ENCODE measurements at regions not wholly inside any gene's neighbourhood (a gene's known extent, or its start where the extent isn't known, plus 50 kb on each side); places are given as distances from the start of the nearest gene placed in this dataset.

DNA sequence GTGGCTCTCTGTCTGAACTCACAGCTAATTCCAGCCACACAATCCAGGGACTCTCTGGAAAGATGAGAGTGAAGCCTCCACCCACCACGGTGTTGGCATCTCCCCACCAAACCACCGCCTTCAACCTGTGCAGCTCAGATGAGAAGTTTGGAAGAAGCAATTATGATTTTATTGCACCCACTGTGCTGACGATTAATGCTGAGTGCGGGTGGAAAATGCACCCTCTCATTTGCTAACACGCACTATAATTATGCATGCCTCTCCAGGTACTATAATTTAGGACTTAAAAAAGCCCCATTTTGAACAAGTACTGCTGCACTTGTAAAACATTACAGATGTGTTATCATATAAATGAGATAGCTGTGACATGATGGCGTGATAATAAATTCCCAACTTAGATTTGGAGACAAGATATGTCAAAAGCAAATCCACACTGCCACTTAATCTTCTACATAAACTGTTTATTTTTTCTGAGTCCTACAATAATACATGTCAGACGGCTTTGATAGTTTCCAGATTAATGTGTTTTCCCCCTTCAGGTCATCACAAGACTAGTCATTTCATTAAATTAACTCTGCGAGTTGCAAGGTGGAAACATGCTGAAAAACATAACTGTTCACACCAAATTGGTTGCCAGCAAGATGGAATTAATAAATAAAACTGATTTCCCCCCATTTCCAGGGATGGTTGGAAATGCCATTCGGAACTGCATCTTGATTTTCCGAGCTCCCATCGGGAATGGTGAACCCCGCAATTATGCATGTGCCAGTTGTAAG is 466.5 kb upstream of the MAF start:
- CTCF ChIA-PET: no interaction called here
- no peak for DNase-seq
- Mint-ChIP-seq H3K27ac (no peak overlapping the region), H3K27me3 (no peaks in the 10 kb centered on the region), H3K9me3 (no peaks in the 10 kb centered on the region), H3K4me1 (no peaks in the 10 kb centered on the region), H3K36me3 (ENCODE audit: low read depth) (no peaks in the 10 kb centered on the region), H3K4me3 (no peak overlapping the region)
- POLR2A ChIA-PET: no interaction called here

GRCh38 chr16:80065541-80065940 is 465.0 kb upstream of the MAF start:
- DNase-seq: no peak
- no peaks in the 10 kb centered on the region for H3K9me3 Mint-ChIP-seq
- no peak overlapping the region for H3K27ac Mint-ChIP-seq
- H3K36me3 Mint-ChIP-seq (ENCODE audit: low read depth): no peaks in the 10 kb centered on the region
- CTCF ChIA-PET: no interaction called here
- H3K27me3 Mint-ChIP-seq: no peaks in the 10 kb centered on the region
- POLR2A ChIA-PET: no interaction called here
- H3K4me1 Mint-ChIP-seq: no peaks in the 10 kb centered on the region
- H3K4me3 Mint-ChIP-seq: no peak overlapping the region

DNA sequence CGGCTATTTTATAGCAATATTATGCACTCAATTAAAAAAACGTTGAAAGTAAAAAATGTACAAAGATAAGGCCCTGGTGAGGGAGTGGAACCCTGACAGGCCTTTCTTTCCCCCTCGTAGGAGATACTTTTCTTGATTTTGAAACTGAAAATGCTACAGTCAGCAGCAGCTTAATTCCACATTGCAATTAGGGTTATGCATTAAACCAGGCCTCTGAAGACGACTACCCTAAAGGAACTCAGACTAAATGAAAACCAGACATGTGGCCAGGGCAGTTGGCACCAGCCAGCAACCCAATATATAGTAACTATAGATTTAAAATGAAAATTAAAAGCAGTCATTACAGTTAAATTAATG is 463.2 kb upstream of the MAF start:
- no peak for DNase-seq
- no peak overlapping the region for H3K27ac Mint-ChIP-seq
- no peaks in the 10 kb centered on the region for H3K9me3 Mint-ChIP-seq
- CTCF ChIA-PET: interaction anchor here (0.9 kb wide), 1 partner anchor 32 kb away, joined by 3 read pairs; no protein-coding TSS in a partner anchor
- no peaks in the 10 kb centered on the region for H3K36me3 Mint-ChIP-seq (ENCODE audit: low read depth)
- POLR2A ChIA-PET: interaction anchor here (0.7 kb wide), 1 partner anchor 236 kb away, joined by 4 read pairs; no protein-coding TSS in a partner anchor
- no peaks in the 10 kb centered on the region for H3K27me3 Mint-ChIP-seq
- H3K4me1 Mint-ChIP-seq: no peaks in the 10 kb centered on the region
- H3K4me3 Mint-ChIP-seq: no peak overlapping the region

DNA sequence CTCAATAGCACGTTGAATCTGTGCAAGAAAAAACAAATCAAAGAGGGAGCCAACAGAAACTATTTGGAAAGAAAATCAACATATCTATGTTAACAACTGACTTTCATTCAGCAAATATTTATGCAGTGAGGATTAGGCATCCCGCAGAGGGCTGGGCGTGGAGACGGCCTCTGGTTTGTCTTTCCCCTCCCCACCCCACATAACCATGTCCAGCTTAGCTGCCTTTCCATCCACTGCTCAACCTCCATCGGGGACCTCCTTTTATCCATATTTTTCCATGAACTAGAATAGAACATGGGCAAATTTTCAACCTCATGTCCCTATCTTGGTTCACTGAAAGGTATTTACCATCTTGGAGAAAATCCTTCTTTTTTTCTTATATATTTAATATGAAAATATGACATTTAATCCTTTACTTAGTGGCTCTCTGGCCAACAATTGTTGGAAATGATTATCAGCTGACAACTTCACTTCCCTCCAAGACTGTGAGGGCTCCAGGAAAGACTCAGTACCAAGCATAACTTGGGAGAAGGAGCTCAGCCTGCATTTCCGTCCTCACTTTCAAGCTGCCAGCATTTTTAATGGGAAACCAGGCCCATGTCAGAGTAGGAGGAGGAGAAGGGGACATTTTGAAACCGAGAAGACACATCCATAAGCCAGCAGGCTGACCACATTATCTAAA is 462.6 kb upstream of the MAF start:
- Mint-ChIP-seq H3K4me3 (no peak overlapping the region), H3K27ac (no peak overlapping the region), H3K4me1 (no peaks in the 10 kb centered on the region), H3K9me3 (no peaks in the 10 kb centered on the region), H3K27me3 (no peaks in the 10 kb centered on the region), H3K36me3 (ENCODE audit: low read depth) (no peaks in the 10 kb centered on the region)
- no peak for DNase-seq
- CTCF ChIA-PET: interaction anchor here (0.9 kb wide), 1 partner anchor 31 kb away, joined by 3 read pairs; no protein-coding TSS in a partner anchor
- POLR2A ChIA-PET: interaction anchor here (0.7 kb wide), 1 partner anchor 235 kb away, joined by 4 read pairs; no protein-coding TSS in a partner anchor

- no peak overlapping the region for H3K27ac Mint-ChIP-seq
- H3K9me3 Mint-ChIP-seq: no peaks in the 10 kb centered on the region
- ChIA-PET POLR2A (no interaction called here), CTCF (no interaction called here)
- DNase-seq: no peak
- H3K4me3 Mint-ChIP-seq: no peak overlapping the region
- H3K27me3 Mint-ChIP-seq: no peaks in the 10 kb centered on the region
- no peaks in the 10 kb centered on the region for H3K4me1 Mint-ChIP-seq
- H3K36me3 Mint-ChIP-seq (ENCODE audit: low read depth): no peaks in the 10 kb centered on the region
These were observed 462.0 kb upstream of the MAF start for GRCh38 chr16:80062361-80063030.

GRCh38 chr16:80060470-80060869 is 459.9 kb upstream of the MAF start:
- POLR2A ChIA-PET: no interaction called here
- Mint-ChIP-seq H3K9me3 (no peaks in the 10 kb centered on the region), H3K4me3 (no peak overlapping the region), H3K36me3 (ENCODE audit: low read depth) (no peaks in the 10 kb centered on the region), H3K27me3 (no peaks in the 10 kb centered on the region), H3K4me1 (no peaks in the 10 kb centered on the region), H3K27ac (no peak overlapping the region)
- CTCF ChIA-PET: interaction anchor here (0.7 kb wide), 1 partner anchor 10 kb away, joined by 4 read pairs; no protein-coding TSS in a partner anchor
- no peak for DNase-seq

DNA sequence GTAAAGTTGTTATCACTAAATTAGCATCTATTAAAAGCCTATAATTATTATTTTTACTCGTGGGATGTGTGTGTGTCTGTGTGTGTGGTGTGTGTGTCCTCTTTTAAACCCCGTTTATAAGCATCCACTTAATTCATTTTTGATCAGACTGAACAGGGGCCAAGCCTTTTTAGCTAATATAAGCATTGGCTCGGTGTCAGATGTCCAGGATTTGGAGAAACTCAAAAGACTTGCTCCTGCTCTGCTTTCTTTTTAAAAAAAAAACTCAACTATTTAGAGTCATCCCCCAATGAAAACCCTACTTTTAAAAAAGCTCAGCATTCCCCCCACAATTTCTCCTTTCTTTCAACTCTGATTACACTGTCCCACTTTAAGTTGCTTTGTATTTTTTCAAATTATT is 459.3 kb upstream of the MAF start:
- Mint-ChIP-seq H3K36me3 (ENCODE audit: low read depth) (no peaks in the 10 kb centered on the region), H3K9me3 (no peaks in the 10 kb centered on the region), H3K27me3 (no peaks in the 10 kb centered on the region), H3K4me3 (no peak overlapping the region), H3K27ac (no peak overlapping the region), H3K4me1 (no peaks in the 10 kb centered on the region)
- CTCF ChIA-PET: no interaction called here
- no peak for DNase-seq
- POLR2A ChIA-PET: no interaction called here

DNA sequence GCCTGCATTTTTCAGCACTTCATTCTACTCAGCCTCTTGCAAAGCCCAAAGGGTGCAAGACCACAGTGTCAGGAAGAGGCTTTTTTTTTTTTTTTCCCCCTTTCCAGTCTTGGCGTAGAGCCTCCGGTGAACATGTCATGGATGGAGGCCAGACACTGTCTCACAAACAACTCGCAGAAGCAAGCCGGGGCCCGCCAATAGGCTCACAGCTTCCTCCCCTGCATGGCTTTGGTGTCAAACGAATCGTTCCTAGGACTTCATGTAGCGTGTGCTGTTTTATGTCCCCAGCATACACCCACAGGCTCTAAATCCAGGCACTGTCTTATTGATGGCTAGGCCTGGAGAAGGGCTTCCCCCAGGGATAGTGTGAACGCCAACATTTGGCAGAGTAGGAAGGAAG is 457.7 kb upstream of the MAF start:
- no peaks in the 10 kb centered on the region for H3K9me3 Mint-ChIP-seq
- no peaks in the 10 kb centered on the region for H3K27me3 Mint-ChIP-seq
- no peak for DNase-seq
- POLR2A ChIA-PET: no interaction called here
- H3K4me1 Mint-ChIP-seq: no peaks in the 10 kb centered on the region
- no peak overlapping the region for H3K4me3 Mint-ChIP-seq
- no peak overlapping the region for H3K27ac Mint-ChIP-seq
- CTCF ChIA-PET: no interaction called here
- H3K36me3 Mint-ChIP-seq (ENCODE audit: low read depth): no peaks in the 10 kb centered on the region

- Mint-ChIP-seq H3K4me1 (no peaks in the 10 kb centered on the region), H3K27ac (no peak overlapping the region), H3K36me3 (ENCODE audit: low read depth) (no peaks in the 10 kb centered on the region), H3K9me3 (no peaks in the 10 kb centered on the region), H3K27me3 (no peaks in the 10 kb centered on the region), H3K4me3 (no peak overlapping the region)
- CTCF ChIA-PET: no interaction called here
- POLR2A ChIA-PET: no interaction called here
- DNase-seq: no peak
These were observed 455.8 kb upstream of the MAF start for GRCh38 chr16:80056324-80056723.

DNA sequence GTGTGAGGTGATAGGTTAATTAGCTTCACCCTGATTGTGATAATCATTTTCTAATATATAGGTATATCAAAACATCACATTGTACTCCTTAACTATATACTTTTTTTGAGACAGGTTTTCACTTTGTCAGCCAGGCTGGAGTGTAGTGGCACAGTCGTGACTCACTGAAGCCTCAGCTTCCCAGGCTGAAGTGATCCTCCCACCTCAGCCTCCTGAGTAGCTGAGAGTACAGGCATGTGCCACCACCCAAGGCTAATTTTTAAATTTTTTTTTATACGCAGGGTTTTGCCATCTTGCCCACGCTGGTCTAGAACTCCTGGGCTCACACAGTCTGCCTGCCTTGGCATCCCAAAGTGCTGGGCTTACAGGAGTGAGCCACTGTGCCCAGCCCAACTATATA is 455.3 kb upstream of the MAF start:
- no peak overlapping the region for H3K4me3 Mint-ChIP-seq
- H3K27ac Mint-ChIP-seq: no peak overlapping the region
- H3K9me3 Mint-ChIP-seq: no peaks in the 10 kb centered on the region
- H3K36me3 Mint-ChIP-seq (ENCODE audit: low read depth): no peaks in the 10 kb centered on the region
- H3K27me3 Mint-ChIP-seq: no peaks in the 10 kb centered on the region
- no peak for DNase-seq
- POLR2A ChIA-PET: no interaction called here
- CTCF ChIA-PET: no interaction called here
- no peaks in the 10 kb centered on the region for H3K4me1 Mint-ChIP-seq

DNA sequence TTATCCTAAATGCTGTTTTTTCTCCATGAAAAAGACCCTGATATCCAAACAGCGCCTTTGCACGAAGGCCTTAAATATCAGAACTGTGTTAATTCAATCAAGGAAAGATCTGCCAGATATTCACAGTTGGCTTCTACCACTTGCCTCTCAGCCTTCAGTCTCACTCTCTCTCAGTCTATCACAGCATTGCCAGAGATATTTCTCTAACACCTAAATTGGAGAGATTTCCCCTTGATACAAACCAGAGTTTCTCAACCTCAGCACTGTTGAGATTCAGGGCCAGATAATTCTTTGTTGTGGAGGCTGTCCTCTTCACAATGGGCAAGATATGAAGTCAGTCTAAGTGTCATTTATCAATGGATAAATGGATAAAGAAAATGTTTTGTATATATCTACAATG is 454.1 kb upstream of the MAF start:
- Mint-ChIP-seq H3K27me3 (no peaks in the 10 kb centered on the region), H3K27ac (no peak overlapping the region), H3K4me3 (no peak overlapping the region), H3K36me3 (ENCODE audit: low read depth) (no peaks in the 10 kb centered on the region), H3K9me3 (no peaks in the 10 kb centered on the region), H3K4me1 (no peaks in the 10 kb centered on the region)
- ChIA-PET POLR2A (no interaction called here), CTCF (no interaction called here)
- DNase-seq: no peak

DNA sequence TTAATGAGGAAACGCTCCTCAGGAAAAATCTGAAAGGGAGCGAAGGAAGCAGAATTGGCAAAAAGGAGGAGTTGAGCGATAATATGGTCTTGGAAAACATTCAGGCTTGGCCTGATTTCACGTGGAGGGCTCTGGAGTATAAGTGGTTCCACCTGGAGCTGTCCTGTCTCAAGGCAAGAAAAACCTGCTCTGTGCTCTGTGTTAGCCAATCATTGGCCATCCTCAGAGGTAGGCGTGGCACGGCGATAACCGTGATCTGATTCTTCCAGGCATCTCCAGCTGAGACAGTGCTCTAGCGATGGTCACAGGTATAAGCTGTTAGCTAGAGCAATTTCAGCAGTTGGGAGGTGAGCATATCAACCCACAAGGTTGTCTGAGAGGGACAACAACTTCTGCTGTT is 450.5 kb upstream of the MAF start:
- Mint-ChIP-seq H3K27ac (no peak overlapping the region), H3K9me3 (no peaks in the 10 kb centered on the region), H3K27me3 (peaks cover 2% of the 10 kb centered on the region), H3K4me3 (no peak overlapping the region), H3K4me1 (no peaks in the 10 kb centered on the region), H3K36me3 (ENCODE audit: low read depth) (no peaks in the 10 kb centered on the region)
- no peak for DNase-seq
- ChIA-PET POLR2A (no interaction called here), CTCF (interaction anchor here (1.5 to 1.9 kb wide), 2 partner anchors 9 to 10 kb away, joined by 3 to 4 read pairs; no protein-coding TSS in a partner anchor)

DNA sequence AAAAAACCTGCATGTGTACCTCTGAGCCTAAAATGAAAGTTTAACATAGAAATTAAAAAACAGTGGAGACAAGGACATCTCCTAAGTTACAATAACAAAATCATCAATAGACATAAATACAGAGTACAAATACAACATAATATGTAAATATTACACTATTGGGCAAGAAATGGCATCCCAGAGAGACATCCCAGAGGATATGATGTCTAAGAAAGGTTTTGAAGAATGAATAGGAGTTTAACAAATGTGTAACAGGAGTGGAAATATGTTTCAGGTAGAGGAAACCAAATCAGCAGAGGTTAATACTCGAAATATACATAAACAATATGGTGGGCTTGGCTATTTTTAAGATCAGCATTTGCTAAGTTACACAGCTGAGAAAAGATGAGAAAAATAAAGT is 447.7 kb upstream of the MAF start:
- Mint-ChIP-seq H3K27me3 (peaks cover 2% of the 10 kb centered on the region), H3K36me3 (ENCODE audit: low read depth) (no peaks in the 10 kb centered on the region), H3K4me3 (no peak overlapping the region), H3K4me1 (no peaks in the 10 kb centered on the region), H3K27ac (no peak overlapping the region), H3K9me3 (no peaks in the 10 kb centered on the region)
- DNase-seq: no peak
- ChIA-PET CTCF (no interaction called here), POLR2A (no interaction called here)
